Activated CD8-positive, alpha-beta T cell treated with anti-CD3 and anti-CD28 coated beads, Interleukin-2, amount 10 ng/mL, durations not matched to agents 7 days and 5 days (primary cell): ENCODE measurements at regions not wholly inside any gene's neighbourhood (a gene's known extent, or its start where the extent isn't known, plus 50 kb on each side); places are given as distances from the start of the nearest gene placed in this dataset.

ENCODE experiments used
- ATAC-seq: fragments of 150-1000 bp; cut with Tn5 transposase; one replicate; pipeline ENCODE4 v1.10.0; 2021; ENCODE audit warnings: moderate library complexity
- CTCF ChIA-PET: fragments of 350-600 bp; sonication (Branson Sonifier 250); formaldehyde crosslinking; loops from one replicate; lab custom pipeline; 2021; ENCODE audit warnings: antibody characterized with exemption; lab: Charles Lee
- POLR2A ChIA-PET: fragments of 350-600 bp; sonication (Branson Sonifier 250); formaldehyde crosslinking; loops from one replicate; lab custom pipeline; 2021; ENCODE audit warnings: antibody characterized with exemption; lab: Charles Lee
- DNase-seq: peaks from one replicate; pipeline ENCODE4 v3.0.0-alpha.2; 2020
- H3K27ac Mint-ChIP-seq: one replicate; pipeline ENCODE4 v1.8.0; 2021; ENCODE audit warnings: mild to moderate bottlenecking, mixed read lengths
- H3K27me3 Mint-ChIP-seq: one replicate; pipeline ENCODE4 v1.8.0; 2021; ENCODE audit warnings: low read depth, mixed read lengths
- H3K36me3 Mint-ChIP-seq: one replicate; pipeline ENCODE4 v1.8.0; 2021; ENCODE audit warnings: low read depth, mixed read lengths
- H3K4me1 Mint-ChIP-seq: one replicate; pipeline ENCODE4 v1.8.0; 2021; ENCODE audit warnings: low read depth, mixed read lengths
- H3K4me3 Mint-ChIP-seq: one replicate; pipeline ENCODE4 v1.8.0; 2021; ENCODE audit warnings: mild to moderate bottlenecking, mixed read lengths
- H3K9me3 Mint-ChIP-seq: one replicate; pipeline ENCODE4 v1.8.0; 2022; ENCODE audit warnings: mixed read lengths; ENCODE audit not compliant: insufficient read depth

GRCh38 chr16:6009151-6009550 is 911.6 kb upstream of the EEF2KMT start:
- CTCF ChIA-PET: no interaction called here
- Mint-ChIP-seq H3K27me3 (no peaks in the 10 kb centered on the region), H3K27ac (no peak overlapping the region), H3K4me3 (no peak overlapping the region), H3K4me1 (no peaks in the 10 kb centered on the region), H3K36me3 (no peaks in the 10 kb centered on the region), H3K9me3 (peaks cover 3% of the 10 kb centered on the region)
- POLR2A ChIA-PET: no interaction called here
- no peak for DNase-seq
- no peak for ATAC-seq

- CTCF ChIA-PET: interaction anchor here (0.8 kb wide), 1 partner anchor 8 kb away, joined by 3 read pairs; no protein-coding TSS in a partner anchor
- ATAC-seq: no peak
- Mint-ChIP-seq H3K4me1 (no peaks in the 10 kb centered on the region), H3K27me3 (no peaks in the 10 kb centered on the region), H3K4me3 (no peak overlapping the region), H3K36me3 (no peaks in the 10 kb centered on the region), H3K27ac (no peak overlapping the region), H3K9me3 (peaks cover 3% of the 10 kb centered on the region)
- POLR2A ChIA-PET: no interaction called here
- DNase-seq: no peak
Observed at GRCh38 chr16:6008670-6009069, 911.1 kb upstream of the EEF2KMT start.

GRCh38 chr16:5993356-5993755 is 895.8 kb upstream of the EEF2KMT start:
- H3K27me3 Mint-ChIP-seq: no peaks in the 10 kb centered on the region
- DNase-seq (no peak), ATAC-seq (no peak)
- CTCF ChIA-PET: no interaction called here
- no peaks in the 10 kb centered on the region for H3K36me3 Mint-ChIP-seq
- POLR2A ChIA-PET: no interaction called here
- H3K4me1 Mint-ChIP-seq: no peaks in the 10 kb centered on the region
- peaks cover 7% of the 10 kb centered on the region for H3K9me3 Mint-ChIP-seq
- H3K27ac Mint-ChIP-seq: no peak overlapping the region
- H3K4me3 Mint-ChIP-seq: no peak overlapping the region

- Mint-ChIP-seq H3K4me3 (no peak overlapping the region), H3K27me3 (no peaks in the 10 kb centered on the region), H3K27ac (no peak overlapping the region), H3K9me3 (no peaks in the 10 kb centered on the region), H3K4me1 (no peaks in the 10 kb centered on the region), H3K36me3 (no peaks in the 10 kb centered on the region)
- DNase-seq (no peak), ATAC-seq (no peak)
- ChIA-PET CTCF (no interaction called here), POLR2A (no interaction called here)
Observed at GRCh38 chr16:5982979-5983378, 885.4 kb upstream of the EEF2KMT start.

- CTCF ChIA-PET: no interaction called here
- H3K4me3 Mint-ChIP-seq: no peak overlapping the region
- no peaks in the 10 kb centered on the region for H3K27me3 Mint-ChIP-seq
- no peaks in the 10 kb centered on the region for H3K4me1 Mint-ChIP-seq
- no peaks in the 10 kb centered on the region for H3K36me3 Mint-ChIP-seq
- no peak for DNase-seq
- peaks cover 3% of the 10 kb centered on the region for H3K9me3 Mint-ChIP-seq
- POLR2A ChIA-PET: no interaction called here
- ATAC-seq: no peak
- no peak overlapping the region for H3K27ac Mint-ChIP-seq
Observed at GRCh38 chr16:5979905-5980550, 882.4 kb upstream of the EEF2KMT start.

GRCh38 chr16:5977329-5977728 is 879.7 kb upstream of the EEF2KMT start:
- no peak overlapping the region for H3K4me3 Mint-ChIP-seq
- no peak for ATAC-seq
- no peak overlapping the region for H3K27ac Mint-ChIP-seq

GRCh38 chr16:5972747-5973146 is 875.2 kb upstream of the EEF2KMT start:
- ChIA-PET POLR2A (no interaction called here), CTCF (no interaction called here)
- ATAC-seq (no peak), DNase-seq (no peak)
- Mint-ChIP-seq H3K27me3 (no peaks in the 10 kb centered on the region), H3K4me1 (no peaks in the 10 kb centered on the region), H3K27ac (no peak overlapping the region), H3K9me3 (peaks cover 24% of the 10 kb centered on the region), H3K4me3 (no peak overlapping the region), H3K36me3 (no peaks in the 10 kb centered on the region)

More at GRCh38 chr16:5977329-5977728, 879.7 kb upstream of the EEF2KMT start:
- Mint-ChIP-seq H3K27me3 (no peaks in the 10 kb centered on the region), H3K9me3 (peaks cover 3% of the 10 kb centered on the region), H3K36me3 (no peaks in the 10 kb centered on the region), H3K4me1 (no peaks in the 10 kb centered on the region)
- CTCF ChIA-PET: no interaction called here
- no peak for DNase-seq
- POLR2A ChIA-PET: no interaction called here

GRCh38 chr16:5971924-5972323 is 874.3 kb upstream of the EEF2KMT start:
- no peak for DNase-seq
- ATAC-seq: no peak
- CTCF ChIA-PET: no interaction called here
- H3K27ac Mint-ChIP-seq: no peak overlapping the region
- H3K4me3 Mint-ChIP-seq: no peak overlapping the region
- no peaks in the 10 kb centered on the region for H3K36me3 Mint-ChIP-seq
- no peaks in the 10 kb centered on the region for H3K4me1 Mint-ChIP-seq
- peaks cover 24% of the 10 kb centered on the region for H3K9me3 Mint-ChIP-seq
- H3K27me3 Mint-ChIP-seq: no peaks in the 10 kb centered on the region
- POLR2A ChIA-PET: no interaction called here

GRCh38 chr16:5971106-5971505 is 873.5 kb upstream of the EEF2KMT start:
- H3K4me3 Mint-ChIP-seq: no peak overlapping the region

GRCh38 chr16:5966004-5966403 is 868.4 kb upstream of the EEF2KMT start:
- Mint-ChIP-seq H3K27me3 (no peaks in the 10 kb centered on the region), H3K36me3 (no peaks in the 10 kb centered on the region), H3K27ac (no peak overlapping the region), H3K4me1 (no peaks in the 10 kb centered on the region), H3K4me3 (no peak overlapping the region), H3K9me3 (peaks cover 16% of the 10 kb centered on the region)
- no peak for ATAC-seq
- ChIA-PET POLR2A (no interaction called here), CTCF (no interaction called here)
- DNase-seq: no peak

More at GRCh38 chr16:5971106-5971505, 873.5 kb upstream of the EEF2KMT start:
- no peaks in the 10 kb centered on the region for H3K27me3 Mint-ChIP-seq
- ChIA-PET CTCF (no interaction called here), POLR2A (no interaction called here)
- H3K27ac Mint-ChIP-seq: no peak overlapping the region
- no peaks in the 10 kb centered on the region for H3K4me1 Mint-ChIP-seq
- peaks cover 24% of the 10 kb centered on the region for H3K9me3 Mint-ChIP-seq
- DNase-seq (no peak), ATAC-seq (no peak)
- no peaks in the 10 kb centered on the region for H3K36me3 Mint-ChIP-seq

GRCh38 chr16:5965321-5965720 is 867.7 kb upstream of the EEF2KMT start:
- CTCF ChIA-PET: no interaction called here
- peaks cover 14% of the 10 kb centered on the region for H3K9me3 Mint-ChIP-seq
- no peak overlapping the region for H3K27ac Mint-ChIP-seq
- ATAC-seq (no peak), DNase-seq (no peak)
- H3K4me3 Mint-ChIP-seq: no peak overlapping the region
- H3K36me3 Mint-ChIP-seq: no peaks in the 10 kb centered on the region
- H3K27me3 Mint-ChIP-seq: no peaks in the 10 kb centered on the region
- POLR2A ChIA-PET: no interaction called here
- H3K4me1 Mint-ChIP-seq: no peaks in the 10 kb centered on the region

- Mint-ChIP-seq H3K27me3 (no peaks in the 10 kb centered on the region), H3K9me3 (no peaks in the 10 kb centered on the region), H3K4me3 (no peak overlapping the region), H3K36me3 (no peaks in the 10 kb centered on the region), H3K4me1 (no peaks in the 10 kb centered on the region), H3K27ac (no peak overlapping the region)
- ATAC-seq (no peak), DNase-seq (no peak)
- ChIA-PET CTCF (no interaction called here), POLR2A (no interaction called here)
Observed at GRCh38 chr16:5951486-5951885, 853.9 kb upstream of the EEF2KMT start.

GRCh38 chr16:5944971-5945370 is 847.4 kb upstream of the EEF2KMT start:
- no peak for ATAC-seq
- H3K27me3 Mint-ChIP-seq: no peaks in the 10 kb centered on the region
- H3K27ac Mint-ChIP-seq: no peak overlapping the region
- H3K4me3 Mint-ChIP-seq: no peak overlapping the region
- H3K9me3 Mint-ChIP-seq: peaks cover 10% of the 10 kb centered on the region
- H3K36me3 Mint-ChIP-seq: no peaks in the 10 kb centered on the region
- POLR2A ChIA-PET: no interaction called here
- DNase-seq: no peak
- H3K4me1 Mint-ChIP-seq: no peaks in the 10 kb centered on the region
- CTCF ChIA-PET: interaction anchor here (0.6 to 0.7 kb wide), 2 partner anchors 10 to 121 kb away, joined by 3 read pairs; no protein-coding TSS in a partner anchor
